HEK293 (cell line): ENCODE measurements at regions not wholly inside any gene's neighbourhood (a gene's known extent, or its start where the extent isn't known, plus 50 kb on each side); places are given as distances from the start of the nearest gene placed in this dataset.

Source experiments
- ATF2 ChIP-seq: fragments of 450-650 bp; formaldehyde crosslinking; IDR thresholded peaks from 2 replicates; pipeline ENCODE4 v1.5.1; 2016; ENCODE audit warnings: missing biosample characterization, missing genetic modification characterization, low read depth
- CTCF ChIP-seq: fragments of 450-650 bp; formaldehyde crosslinking; IDR thresholded peaks from 2 replicates; pipeline ENCODE4 v1.5.1; 2016; ENCODE audit warnings: missing biosample characterization, missing genetic modification characterization
- ZFP37 ChIP-seq: fragments of 450-650 bp; formaldehyde crosslinking; IDR thresholded peaks from 2 replicates; pipeline ENCODE4 v1.5.1; 2016; ENCODE audit warnings: missing biosample characterization, missing genetic modification characterization
- ZNF174 ChIP-seq: fragments of 450-650 bp; formaldehyde crosslinking; IDR thresholded peaks from 2 replicates; pipeline ENCODE4 v1.5.0; 2017; ENCODE audit warnings: missing biosample characterization, mild to moderate bottlenecking, missing genetic modification characterization
- ZNF549 ChIP-seq: fragments of 450-650 bp; IDR thresholded peaks from 2 replicates; pipeline ENCODE4 v1.5.1; 2018; ENCODE audit warnings: missing biosample characterization, missing genetic modification characterization, mild to moderate bottlenecking, inconsistent platforms, moderate library complexity
- ZNF777 ChIP-seq: fragments of 450-650 bp; formaldehyde crosslinking; IDR thresholded peaks from 2 replicates; pipeline ENCODE4 v1.5.1; 2017; ENCODE audit warnings: missing biosample characterization, missing genetic modification characterization, borderline replicate concordance

- TF ChIP-seq ZNF174 (tag by site-specific recombination) (no peak), ATF2 (tag by site-specific recombination) (no peak), CTCF (tag by site-specific recombination) (no peak), ZNF777 (tag by site-specific recombination) (no peak), ZFP37 (tag by site-specific recombination) (no peak), ZNF549 (tag by site-specific recombination) (no peak)
Measured at GRCh38 chr7:79786187-79786586, 332.7 kb upstream of the MAGI2 start.
